ENCODE measurements at regions not wholly inside any gene's neighbourhood (a gene's known extent, or its start where the extent isn't known, plus 50 kb on each side); places are given as distances from the start of the nearest gene placed in this dataset.

- peak; percentile 39 for FAIRE-seq
- Histone ChIP-seq H3K4me3 (ENCODE audit: control insufficient read depth in 2 of 3, extremely low read depth in 1 of 3, insufficient read depth in 2 of 3, low read depth in 1 of 3, low read length in 3 of 3) (no peak overlapping the region), H3K4me1 (ENCODE audit: control insufficient read depth, extremely low read depth, insufficient read depth, low read length) (peaks cover 42% of the 10 kb centered on the region), H2AFZ (ENCODE audit: control insufficient read depth, low read length) (no peak overlapping the region), H3K9me3 (ENCODE audit: control insufficient read depth, low read depth, low read length) (no peaks in the 10 kb centered on the region), H3K79me2 (ENCODE audit: control insufficient read depth, insufficient read depth, low read length) (no peaks in the 10 kb centered on the region), H3K36me3 (ENCODE audit: control insufficient read depth in 2 of 2, extremely low read depth in 1 of 2, insufficient read depth in 2 of 2, low read length in 2 of 2) (no peaks in the 10 kb centered on the region), H3K27me3 (ENCODE audit: control insufficient read depth, extremely low read depth, insufficient read depth, low read length) (no peaks in the 10 kb centered on the region), H3K4me2 (ENCODE audit: control insufficient read depth, extremely low read depth, insufficient read depth, low read depth, low read length) (peak overlapping the region; percentile 71), H3K9ac (ENCODE audit: control insufficient read depth, extremely low read depth, insufficient read depth, low read length) (no peak overlapping the region), H4K20me1 (ENCODE audit: control insufficient read depth, extremely low read depth, insufficient read depth, low read length) (no peaks in the 10 kb centered on the region), H3K9me1 (ENCODE audit: control insufficient read depth, extremely low read depth, insufficient read depth, low read length) (no peaks in the 10 kb centered on the region), H3K27ac (ENCODE audit: control insufficient read depth, insufficient read depth, low read length) (peak overlapping the region; percentile 46)
- TF ChIP-seq, protein P1, sequence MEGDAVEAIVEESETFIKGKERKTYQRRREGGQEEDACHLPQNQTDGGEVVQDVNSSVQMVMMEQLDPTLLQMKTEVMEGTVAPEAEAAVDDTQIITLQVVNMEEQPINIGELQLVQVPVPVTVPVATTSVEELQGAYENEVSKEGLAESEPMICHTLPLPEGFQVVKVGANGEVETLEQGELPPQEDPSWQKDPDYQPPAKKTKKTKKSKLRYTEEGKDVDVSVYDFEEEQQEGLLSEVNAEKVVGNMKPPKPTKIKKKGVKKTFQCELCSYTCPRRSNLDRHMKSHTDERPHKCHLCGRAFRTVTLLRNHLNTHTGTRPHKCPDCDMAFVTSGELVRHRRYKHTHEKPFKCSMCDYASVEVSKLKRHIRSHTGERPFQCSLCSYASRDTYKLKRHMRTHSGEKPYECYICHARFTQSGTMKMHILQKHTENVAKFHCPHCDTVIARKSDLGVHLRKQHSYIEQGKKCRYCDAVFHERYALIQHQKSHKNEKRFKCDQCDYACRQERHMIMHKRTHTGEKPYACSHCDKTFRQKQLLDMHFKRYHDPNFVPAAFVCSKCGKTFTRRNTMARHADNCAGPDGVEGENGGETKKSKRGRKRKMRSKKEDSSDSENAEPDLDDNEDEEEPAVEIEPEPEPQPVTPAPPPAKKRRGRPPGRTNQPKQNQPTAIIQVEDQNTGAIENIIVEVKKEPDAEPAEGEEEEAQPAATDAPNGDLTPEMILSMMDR (optimal IDR thresholded peaks at IDR 0.05 in 1 of 3, IDR thresholded peaks at IDR 0.05 in 1 of 3, conservative IDR thresholded peaks at IDR 0.05 in 1 of 3; ENCODE audit: extremely low read depth in 1 of 3, insufficient read depth in 2 of 3, low read length in 3 of 3) = no peak
- TF ChIP-seq EZH2 (IDR thresholded peaks at IDR 0.05; ENCODE audit: low read length) = no peak
- dilution Hi-C loops (cut with MboI; ENCODE audit: extremely low pct_ligation_motif_present, low sequenced_read_pairs) = no loop called here
- no peak for DNase-seq (ENCODE audit: low read depth, low spot score)
Observed at GRCh38 chr3:170809975-170810357, 60.0 kb downstream of the RPL22L1 start.

GRCh38 chr3:170809007-170809974, 60.7 kb downstream of the RPL22L1 start:
- H3K27me3 ChIP-seq (ENCODE audit: control insufficient read depth, extremely low read depth, insufficient read depth, low read length) = no peaks in the 10 kb centered on the region
- TF ChIP-seq, protein P1 (optimal IDR thresholded peaks at IDR 0.05 in 1 of 3, IDR thresholded peaks at IDR 0.05 in 1 of 3, conservative IDR thresholded peaks at IDR 0.05 in 1 of 3; ENCODE audit: extremely low read depth in 1 of 3, insufficient read depth in 2 of 3, low read length in 3 of 3) = peak; percentile 66 to 79 (median 77)
- no peak for TF ChIP-seq EZH2 (IDR thresholded peaks at IDR 0.05; ENCODE audit: low read length)
- peaks cover 42% of the 10 kb centered on the region for H3K4me1 ChIP-seq (ENCODE audit: control insufficient read depth, extremely low read depth, insufficient read depth, low read length)
- dilution Hi-C loops (cut with MboI; ENCODE audit: extremely low pct_ligation_motif_present, low sequenced_read_pairs) = no loop called here
- no peaks in the 10 kb centered on the region for H3K9me3 ChIP-seq (ENCODE audit: control insufficient read depth, low read depth, low read length)
- H4K20me1 ChIP-seq (ENCODE audit: control insufficient read depth, extremely low read depth, insufficient read depth, low read length) = no peaks in the 10 kb centered on the region
- H3K4me3 ChIP-seq (ENCODE audit: control insufficient read depth in 2 of 3, extremely low read depth in 1 of 3, insufficient read depth in 2 of 3, low read depth in 1 of 3, low read length in 3 of 3) = peak overlapping the region in 1 of 3 experiments; percentile 42
- H3K79me2 ChIP-seq (ENCODE audit: control insufficient read depth, insufficient read depth, low read length) = no peaks in the 10 kb centered on the region
- H3K36me3 ChIP-seq (ENCODE audit: control insufficient read depth in 2 of 2, extremely low read depth in 1 of 2, insufficient read depth in 2 of 2, low read length in 2 of 2) = no peaks in the 10 kb centered on the region
- DNase-seq (ENCODE audit: low read depth, low spot score) (peak; percentile 77), FAIRE-seq (peak; percentile 84)
- H2AFZ ChIP-seq (ENCODE audit: control insufficient read depth, low read length) = no peak overlapping the region
- H3K27ac ChIP-seq (ENCODE audit: control insufficient read depth, insufficient read depth, low read length) = peak overlapping the region; percentile 46
- no peaks in the 10 kb centered on the region for H3K9me1 ChIP-seq (ENCODE audit: control insufficient read depth, extremely low read depth, insufficient read depth, low read length)
- H3K9ac ChIP-seq (ENCODE audit: control insufficient read depth, extremely low read depth, insufficient read depth, low read length) = no peak overlapping the region
- H3K4me2 ChIP-seq (ENCODE audit: control insufficient read depth, extremely low read depth, insufficient read depth, low read depth, low read length) = peak overlapping the region; percentile 71
